ENCODE measurements at regions not wholly inside any gene's neighbourhood (a gene's known extent, or its start where the extent isn't known, plus 50 kb on each side); places are given as distances from the start of the nearest gene placed in this dataset.
"Not testable (repeated sequence)": the region's sequence is repeated elsewhere in the genome, so short reads cannot be mapped to it uniquely, and the experiment has no call there.

DNA sequence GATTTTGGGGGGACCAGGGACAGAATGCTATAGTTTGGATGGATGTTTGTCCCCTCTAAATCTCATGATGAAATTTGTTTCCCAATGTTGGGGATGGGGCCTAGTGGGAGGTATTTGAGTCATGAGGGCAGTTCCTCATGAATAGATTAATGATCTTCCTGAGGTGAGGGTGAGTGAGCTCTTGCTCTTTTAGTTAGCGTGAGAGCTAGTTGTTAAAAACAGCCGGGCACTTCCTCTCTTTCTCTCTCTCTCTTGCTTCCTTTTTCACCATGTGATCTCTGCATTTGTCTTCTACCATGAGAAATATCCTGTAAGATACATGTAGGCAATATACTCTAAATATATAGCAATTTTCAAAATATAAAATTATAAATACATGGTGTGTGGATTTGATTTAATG, 290.8 kb upstream of the PCDH9 start:
- DNase-seq (ENCODE audit: low read depth), result peak; percentile 57
- no peak overlapping the region for H3K4me3 ChIP-seq (ENCODE audit: low read depth, low read length)
- TF ChIP-seq MYC (IDR thresholded peaks at IDR 0.05; ENCODE audit: low read depth, low read length) (peak; percentile 40; the same call in 1 of the 2 replicates), POLR2A (IDR thresholded peaks at IDR 0.05; ENCODE audit: extremely low read depth, insufficient read length) (no peak), CTCF (IDR thresholded peaks at IDR 0.05; ENCODE audit: low read depth, low read length) (no peak)
- TF ChIP-seq, protein P1, sequence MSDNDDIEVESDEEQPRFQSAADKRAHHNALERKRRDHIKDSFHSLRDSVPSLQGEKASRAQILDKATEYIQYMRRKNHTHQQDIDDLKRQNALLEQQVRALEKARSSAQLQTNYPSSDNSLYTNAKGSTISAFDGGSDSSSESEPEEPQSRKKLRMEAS (IDR thresholded peaks at IDR 0.05; ENCODE audit: low read depth, low read length), result peak; percentile 40; the same call in 1 of the 2 replicates

DNA sequence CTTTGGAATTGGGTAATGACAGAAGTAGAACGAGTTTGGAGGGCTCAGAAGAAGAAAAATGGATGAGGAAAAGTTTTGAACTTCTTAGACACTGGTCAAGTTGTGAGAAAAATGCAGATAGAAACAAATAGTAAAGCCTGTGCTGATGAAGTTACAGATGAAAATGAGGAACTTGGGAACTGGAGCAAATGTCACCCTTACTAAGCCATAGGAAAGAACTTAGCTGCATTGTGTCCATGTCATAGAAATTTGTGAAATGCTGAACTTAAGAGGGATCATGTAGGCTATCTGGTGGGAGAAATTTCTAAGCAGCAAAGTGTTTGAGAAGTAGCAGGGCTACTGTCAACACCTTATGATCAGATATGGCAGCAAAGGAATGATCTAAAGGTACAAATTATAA, 289.2 kb upstream of the PCDH9 start:
- TF ChIP-seq, protein P1 (IDR thresholded peaks at IDR 0.05; ENCODE audit: low read depth, low read length), result no peak
- TF ChIP-seq POLR2A (IDR thresholded peaks at IDR 0.05; ENCODE audit: extremely low read depth, insufficient read length) (no peak), CTCF (IDR thresholded peaks at IDR 0.05; ENCODE audit: low read depth, low read length) (no peak), MYC (IDR thresholded peaks at IDR 0.05; ENCODE audit: low read depth, low read length) (no peak)
- peak; percentile 11 for DNase-seq (ENCODE audit: low read depth)

GRCh38 chr13:67518785-67519184, 288.6 kb upstream of the PCDH9 start:
- TF ChIP-seq POLR2A (IDR thresholded peaks at IDR 0.05; ENCODE audit: extremely low read depth, insufficient read length) (no peak), MYC (IDR thresholded peaks at IDR 0.05; ENCODE audit: low read depth, low read length) (no peak), CTCF (IDR thresholded peaks at IDR 0.05; ENCODE audit: low read depth, low read length) (no peak)
- TF ChIP-seq, protein P1 (IDR thresholded peaks at IDR 0.05; ENCODE audit: low read depth, low read length), result no peak
- DNase-seq (ENCODE audit: low read depth), result no peak
- no peak overlapping the region for H3K4me3 ChIP-seq (ENCODE audit: low read depth, low read length)

More for the DNA sequence above, 289.2 kb upstream of the PCDH9 start:
- no peak overlapping the region for H3K4me3 ChIP-seq (ENCODE audit: low read depth, low read length)

DNA sequence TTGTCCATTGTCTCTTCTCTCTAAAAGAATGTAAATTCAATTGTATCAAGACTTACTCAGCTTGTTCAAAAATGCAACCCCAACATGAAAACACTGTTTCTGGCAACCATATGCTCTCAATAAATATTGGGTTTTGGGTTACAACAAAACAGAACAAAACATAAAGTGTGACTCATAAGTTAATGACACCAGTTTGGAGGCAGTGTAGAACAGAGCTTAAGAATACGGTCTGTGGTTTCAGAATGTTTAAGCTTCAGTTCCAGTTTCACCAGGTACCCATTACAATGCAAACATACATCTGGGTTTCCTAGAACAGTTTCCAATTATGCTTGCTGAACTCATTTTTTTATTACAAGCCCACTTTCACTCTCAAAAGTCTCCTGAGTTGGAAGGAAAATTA, 285.8 kb upstream of the PCDH9 start:
- TF ChIP-seq, protein P1 (IDR thresholded peaks at IDR 0.05; ENCODE audit: low read depth, low read length), result no peak
- TF ChIP-seq CTCF (IDR thresholded peaks at IDR 0.05; ENCODE audit: low read depth, low read length) (no peak), POLR2A (IDR thresholded peaks at IDR 0.05; ENCODE audit: extremely low read depth, insufficient read length) (no peak), MYC (IDR thresholded peaks at IDR 0.05; ENCODE audit: low read depth, low read length) (no peak)
- no peak for DNase-seq (ENCODE audit: low read depth)
- H3K4me3 ChIP-seq (ENCODE audit: low read depth, low read length), result no peak overlapping the region

GRCh38 chr13:67509018-67509417, 278.9 kb upstream of the PCDH9 start:
- no peak overlapping the region for H3K4me3 ChIP-seq (ENCODE audit: low read depth, low read length)
- no peak for TF ChIP-seq MYC (IDR thresholded peaks at IDR 0.05; ENCODE audit: low read depth, low read length)
- TF ChIP-seq CTCF (IDR thresholded peaks at IDR 0.05; ENCODE audit: low read depth, low read length), result no peak
- no peak for TF ChIP-seq POLR2A (IDR thresholded peaks at IDR 0.05; ENCODE audit: extremely low read depth, insufficient read length)
- TF ChIP-seq, protein P1 (IDR thresholded peaks at IDR 0.05; ENCODE audit: low read depth, low read length), result no peak

DNA sequence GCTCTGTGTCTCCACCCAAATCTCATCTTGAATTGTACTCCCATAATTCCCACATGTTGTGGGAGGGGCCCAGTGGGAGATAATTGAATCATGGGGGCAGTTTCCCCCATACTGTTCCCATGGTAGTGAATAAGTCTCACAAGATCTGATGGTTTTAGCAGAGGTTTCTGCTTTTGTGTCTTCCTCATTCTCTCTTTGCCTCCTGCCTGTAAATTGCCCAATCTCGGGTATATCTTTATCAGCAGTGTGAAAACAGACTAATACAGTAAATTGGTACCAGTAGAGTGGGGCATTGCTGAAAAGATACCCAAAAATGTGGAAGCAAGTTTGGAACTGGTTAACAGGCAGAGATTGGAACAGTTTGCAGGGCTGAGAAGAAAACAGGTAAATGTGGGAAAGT, 278.1 kb upstream of the PCDH9 start:
- DNase-seq (ENCODE audit: low read depth); H3K4me3 ChIP-seq (ENCODE audit: low read depth, low read length): not testable (repeated sequence)

More at GRCh38 chr13:67509018-67509417, 278.9 kb upstream of the PCDH9 start:
- DNase-seq (ENCODE audit: low read depth), result no peak
